Right forelimb (tissue), 1 donor: ENCODE measurements at regions not wholly inside any gene's neighbourhood (a gene's known extent, or its start where the extent isn't known, plus 50 kb on each side); places are given as distances from the start of the nearest gene placed in this dataset.

Source experiments
- DNase-seq: peaks from one replicate; pipeline ENCODE4 v3.0.0-alpha.2; 2018

- no peak for DNase-seq
Measured at GRCh38 chr2:12090590-12090989, 344.2 kb downstream of the LPIN1 start.

DNA sequence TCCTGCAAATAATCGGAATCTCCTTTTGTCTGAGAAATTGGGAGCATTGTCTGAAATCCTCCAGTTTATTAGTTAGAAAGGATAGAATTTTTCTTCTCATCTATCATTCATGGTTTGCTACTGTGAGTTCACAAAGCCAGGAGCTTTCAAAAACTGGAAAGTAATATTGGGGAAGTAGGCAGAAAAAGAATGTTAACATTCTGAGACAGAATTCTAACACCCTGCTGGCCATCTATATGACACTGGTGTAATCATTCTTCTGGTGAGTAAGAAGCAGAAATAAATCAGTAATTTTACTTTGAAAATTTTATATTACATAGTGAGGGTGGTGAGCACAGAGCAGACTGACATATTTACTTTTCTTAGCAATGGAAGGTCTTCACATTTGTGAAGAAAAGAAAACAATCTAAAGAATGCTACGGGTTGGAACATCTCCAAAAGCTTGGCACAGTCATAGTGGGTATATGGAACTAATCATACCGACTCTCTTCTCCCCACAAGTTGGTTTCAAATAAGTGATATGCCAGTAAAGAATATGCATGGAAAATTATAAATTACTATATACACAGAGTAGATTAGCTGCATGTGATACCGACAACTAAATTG is 344.9 kb downstream of the LPIN1 start:
- no peak for DNase-seq

DNA sequence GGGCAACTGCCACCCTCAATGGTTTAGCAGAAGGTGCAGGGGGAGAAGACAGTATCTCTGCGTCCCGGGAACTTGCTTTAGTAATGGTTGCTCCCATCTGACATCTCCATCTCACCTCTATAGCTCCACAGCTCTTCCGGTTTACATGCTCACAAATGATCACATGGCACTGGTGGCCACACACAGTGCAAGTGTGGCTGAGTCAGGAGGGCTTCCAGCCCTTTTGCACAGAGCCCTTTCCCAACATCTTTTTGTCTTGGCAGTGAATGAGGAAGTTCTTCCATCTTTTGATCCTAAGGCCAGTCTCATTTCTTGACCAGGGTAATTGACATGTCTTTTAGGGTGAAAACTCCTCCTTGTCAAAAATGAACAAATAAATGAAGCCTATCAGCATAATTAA is 347.7 kb downstream of the LPIN1 start:
- no peak for DNase-seq

- DNase-seq, result no peak
Measured at GRCh38 chr2:12096051-12096787, 349.8 kb downstream of the LPIN1 start.

DNA sequence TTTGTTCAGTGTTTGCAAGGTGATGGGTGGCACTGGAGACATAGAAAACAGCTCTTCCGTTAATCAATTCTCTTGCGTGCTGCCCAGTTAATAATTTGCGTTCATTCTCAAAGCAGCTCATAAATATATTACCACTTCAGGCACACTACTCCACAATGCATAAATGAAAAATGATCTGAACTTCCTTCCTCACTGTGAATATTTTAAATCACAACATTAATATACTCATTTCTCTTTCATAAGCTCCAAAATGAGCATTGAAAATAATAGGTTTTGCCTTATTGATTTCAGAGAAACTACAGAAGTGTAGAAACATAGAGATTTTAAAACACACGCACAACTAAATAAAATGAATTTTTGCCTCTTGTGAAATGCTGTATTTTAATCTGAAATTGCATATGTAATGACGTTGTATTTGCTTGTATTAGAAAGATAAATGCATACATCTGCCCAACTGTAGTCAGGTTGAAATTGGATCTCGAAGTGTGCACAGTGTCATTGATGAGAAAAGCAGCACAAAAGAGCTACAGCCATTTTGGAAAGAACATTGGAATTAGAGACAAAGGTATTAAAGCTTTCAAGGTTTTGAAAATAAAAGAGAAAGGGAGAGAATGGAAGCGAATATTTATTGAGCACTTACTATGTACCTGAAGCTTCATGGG is 350.5 kb downstream of the LPIN1 start:
- no peak for DNase-seq

DNA sequence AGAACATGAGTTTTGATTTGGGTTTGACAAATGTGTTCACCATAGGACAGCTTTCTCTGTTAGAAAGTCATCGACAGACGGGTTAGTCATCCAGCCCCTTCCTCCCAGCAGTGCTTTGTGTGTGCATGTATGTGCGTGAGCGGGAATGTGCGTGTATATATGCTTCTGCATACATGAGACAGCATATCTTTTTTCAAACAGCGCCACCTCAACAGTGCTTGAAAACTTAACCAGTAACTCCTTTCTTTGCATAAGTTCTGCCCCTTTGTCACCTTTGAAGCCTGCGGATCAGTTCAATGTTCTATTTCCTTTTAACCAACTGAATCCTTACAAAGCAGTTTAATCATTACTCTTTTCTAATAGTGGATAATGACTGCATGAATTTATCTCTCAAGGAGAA is 351.4 kb downstream of the LPIN1 start:
- DNase-seq, result no peak

GRCh38 chr2:12099374-12099773 is 352.9 kb downstream of the LPIN1 start:
- DNase-seq, result no peak

- no peak for DNase-seq
Measured at GRCh38 chr2:12102679-12103078, 356.2 kb downstream of the LPIN1 start.

DNA sequence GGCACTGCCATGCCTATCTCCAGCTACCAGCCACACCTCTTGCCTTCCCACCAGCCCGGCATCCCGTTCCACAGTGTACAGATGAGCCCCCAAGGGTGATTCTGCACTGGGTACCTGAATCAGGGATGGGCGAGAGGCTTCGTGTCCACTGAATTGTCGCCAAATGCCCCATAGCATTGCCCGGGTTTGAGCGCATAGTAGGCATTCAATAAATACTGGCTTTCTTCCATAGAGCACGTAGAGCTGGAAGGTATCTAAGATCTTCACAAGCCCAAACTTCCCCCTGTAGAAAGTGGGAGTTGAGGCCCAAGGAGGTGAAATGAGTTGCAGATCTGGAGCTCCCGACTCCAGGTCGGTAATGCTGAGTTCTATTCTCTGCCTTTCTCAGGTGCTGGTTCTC is 358.7 kb downstream of the LPIN1 start:
- no peak for DNase-seq

DNA sequence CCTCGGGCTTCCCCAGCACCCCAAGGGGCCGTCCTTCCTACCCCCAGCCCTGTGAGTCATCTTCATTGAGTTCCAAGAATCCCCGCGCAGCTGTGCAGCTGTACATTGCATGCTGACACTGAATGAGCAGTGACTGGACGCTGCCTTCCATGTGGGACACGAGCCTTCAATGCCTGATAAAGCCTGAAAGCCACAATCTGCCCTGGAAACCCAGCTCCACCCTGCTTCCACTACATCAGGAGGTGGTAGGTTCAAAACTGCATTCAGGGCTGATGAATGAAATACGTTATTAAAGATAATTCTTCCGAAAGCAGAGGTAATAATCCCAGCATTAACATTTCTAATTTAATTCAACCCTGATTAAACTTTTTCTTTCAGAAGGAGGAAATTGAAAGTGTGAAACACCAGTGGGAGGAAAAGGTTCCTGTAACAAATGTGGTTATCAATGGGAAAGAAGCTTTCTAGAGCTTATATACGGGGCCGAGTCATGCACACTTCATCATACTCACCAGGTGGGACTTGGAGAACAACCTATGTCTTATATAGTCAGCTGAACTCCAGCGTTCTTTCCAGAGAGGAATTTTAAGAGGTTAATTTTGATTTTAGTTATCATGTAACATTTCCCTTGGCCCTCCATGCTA is 360.1 kb downstream of the LPIN1 start:
- DNase-seq, result peak; percentile 71

DNA sequence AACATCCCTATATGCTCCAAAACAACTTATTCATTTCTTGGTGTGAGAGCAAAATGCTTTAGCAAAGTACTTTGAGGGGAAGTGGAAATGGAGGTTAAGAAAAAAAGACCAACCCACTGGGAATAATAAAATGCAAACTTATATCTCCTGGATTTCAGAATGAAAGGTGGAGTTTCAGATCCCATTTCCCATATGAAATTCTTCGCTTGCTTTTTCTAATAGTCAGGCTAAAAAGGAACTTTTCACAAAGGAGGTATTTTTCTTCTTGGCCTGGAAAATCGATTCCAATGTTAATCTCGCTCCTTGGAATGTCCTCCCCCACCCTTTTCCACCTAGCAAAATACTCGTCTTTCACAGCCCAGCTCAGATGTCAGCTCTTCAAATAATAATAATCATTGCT is 360.9 kb downstream of the LPIN1 start:
- no peak for DNase-seq

DNA sequence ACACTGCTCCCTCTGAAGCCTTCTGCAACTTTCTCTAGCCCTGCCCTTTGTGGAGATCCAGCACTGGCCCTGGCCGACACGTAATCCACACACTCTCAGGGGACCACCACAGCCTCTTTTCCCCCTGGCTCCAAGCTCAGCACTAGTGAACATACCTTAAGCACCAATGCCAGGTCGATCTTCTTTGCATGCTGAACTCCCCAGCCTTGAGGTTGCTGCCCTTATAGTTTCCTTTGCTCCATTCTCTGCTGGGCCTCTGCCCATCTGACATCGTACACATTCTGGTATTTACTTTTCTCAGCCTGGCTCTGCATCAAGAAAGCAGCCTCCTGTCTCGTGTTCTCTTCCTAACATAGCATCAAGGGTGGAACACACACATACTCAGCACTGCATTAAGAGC is 361.5 kb downstream of the LPIN1 start:
- peak; percentile 70 for DNase-seq

GRCh38 chr2:12109363-12110017 is 363.1 kb downstream of the LPIN1 start:
- no peak for DNase-seq

- DNase-seq, result no peak
Measured at GRCh38 chr2:12110074-12110473, 363.6 kb downstream of the LPIN1 start.

GRCh38 chr2:12110481-12110880 is 364.0 kb downstream of the LPIN1 start:
- DNase-seq, result no peak

DNA sequence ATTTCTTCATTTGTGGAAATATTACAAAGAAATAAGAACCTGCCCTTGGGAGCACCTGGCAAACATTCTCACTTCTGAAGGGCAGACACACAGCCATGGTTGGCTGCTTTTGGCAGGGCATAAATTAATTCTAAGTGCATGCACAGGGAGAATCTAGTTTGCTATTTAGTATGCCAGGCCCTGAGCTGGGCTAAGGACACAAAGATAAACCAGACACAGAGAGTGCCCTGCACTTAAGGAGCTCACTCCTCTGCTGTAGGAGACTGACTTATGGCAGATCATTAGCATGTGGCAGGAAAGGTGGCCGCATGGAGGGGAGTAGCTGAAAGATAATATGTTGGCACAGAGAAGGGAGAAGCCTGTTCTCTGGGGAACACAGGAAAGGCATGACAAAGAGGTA is 367.0 kb downstream of the LPIN1 start:
- DNase-seq, result no peak

GRCh38 chr2:12114816-12115215 is 368.4 kb downstream of the LPIN1 start:
- DNase-seq, result no peak

- DNase-seq, result no peak
Measured at GRCh38 chr2:12116228-12116750, 369.9 kb downstream of the LPIN1 start.

DNA sequence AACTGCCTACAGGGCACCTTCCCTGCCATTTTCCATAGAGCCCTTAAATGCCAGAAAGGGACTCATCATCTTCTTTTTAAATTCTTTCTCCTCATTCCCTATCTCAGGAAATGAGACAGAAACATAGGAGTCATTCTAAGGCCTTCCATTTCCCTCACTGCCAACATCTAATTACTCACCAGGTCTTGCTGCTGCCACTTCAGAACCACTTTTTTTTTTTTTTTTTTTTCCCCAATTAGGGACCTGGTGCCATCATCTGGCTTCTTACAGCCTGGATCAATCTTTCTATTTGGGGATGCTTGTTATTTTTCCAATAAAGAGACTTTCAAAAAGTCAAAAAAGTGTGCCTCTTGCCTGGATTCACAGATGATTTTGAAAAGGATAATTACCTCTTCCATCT is 373.4 kb downstream of the LPIN1 start:
- no peak for DNase-seq

DNA sequence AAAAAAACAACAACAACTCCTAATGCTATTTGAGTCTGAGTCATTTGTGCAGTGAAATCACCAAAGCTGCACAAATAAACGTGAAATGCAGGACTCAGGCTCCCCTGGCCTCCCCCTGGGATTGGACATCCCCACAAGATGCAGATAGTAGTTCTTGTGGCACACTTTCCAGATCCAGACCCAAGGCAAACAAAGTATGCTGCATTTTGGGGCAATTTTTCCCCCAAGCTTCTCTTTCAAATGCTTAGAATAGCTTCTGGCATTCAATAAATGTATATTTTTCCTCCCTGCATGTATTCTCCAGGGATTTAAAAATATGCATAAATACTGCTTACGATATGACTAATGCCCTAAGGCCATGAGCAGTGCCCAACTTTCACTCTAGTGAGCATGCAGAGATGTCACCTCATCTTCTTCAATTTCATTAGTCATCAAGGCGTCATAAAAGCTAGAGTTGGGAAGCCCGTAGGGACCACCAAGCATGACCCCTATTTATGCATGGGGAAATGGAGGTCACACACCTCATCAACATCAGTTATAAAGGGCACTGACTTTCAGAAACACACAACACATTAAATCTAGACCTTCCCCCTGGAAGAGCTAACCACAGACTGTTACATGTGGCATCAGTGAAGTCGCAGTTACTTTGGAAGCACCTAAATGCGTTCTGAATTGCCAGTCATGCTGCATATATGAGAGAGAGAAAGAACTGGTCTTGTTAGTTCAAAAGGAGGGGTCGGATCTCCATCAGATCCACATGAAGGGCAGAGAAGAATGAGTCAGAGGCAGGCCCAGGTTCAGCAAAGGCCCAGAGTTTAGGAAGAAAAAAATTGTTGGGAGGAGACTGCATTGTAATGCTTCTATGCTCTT is 374.1 kb downstream of the LPIN1 start:
- no peak for DNase-seq

GRCh38 chr2:12124790-12125189 is 378.4 kb downstream of the LPIN1 start:
- no peak for DNase-seq

DNA sequence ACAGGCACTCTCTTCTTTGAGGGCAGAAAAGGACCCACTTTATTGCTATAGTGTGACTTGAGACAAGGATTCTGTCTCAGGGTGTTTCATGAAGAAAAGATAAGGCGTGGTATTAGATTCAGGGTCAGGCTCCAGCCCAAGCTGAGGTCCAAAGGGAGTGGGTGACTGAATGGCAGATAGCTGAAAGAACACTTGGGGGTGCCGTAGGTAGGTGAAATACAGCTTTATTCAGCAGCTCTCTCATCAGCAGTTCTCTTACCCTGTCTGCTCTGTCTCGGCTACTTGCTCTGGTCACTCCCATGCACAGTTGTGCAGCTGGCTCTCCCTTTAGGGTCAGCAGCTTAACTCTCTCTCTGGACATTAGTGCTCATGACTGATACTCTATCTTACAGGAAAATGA is 379.9 kb downstream of the LPIN1 start:
- no peak for DNase-seq
